ENCODE measurements at regions not wholly inside any gene's neighbourhood (a gene's known extent, or its start where the extent isn't known, plus 50 kb on each side); places are given as distances from the start of the nearest gene placed in this dataset.
"Not testable (repeated sequence)": the region's sequence is repeated elsewhere in the genome, so short reads cannot be mapped to it uniquely, and the experiment has no call there.

DNA sequence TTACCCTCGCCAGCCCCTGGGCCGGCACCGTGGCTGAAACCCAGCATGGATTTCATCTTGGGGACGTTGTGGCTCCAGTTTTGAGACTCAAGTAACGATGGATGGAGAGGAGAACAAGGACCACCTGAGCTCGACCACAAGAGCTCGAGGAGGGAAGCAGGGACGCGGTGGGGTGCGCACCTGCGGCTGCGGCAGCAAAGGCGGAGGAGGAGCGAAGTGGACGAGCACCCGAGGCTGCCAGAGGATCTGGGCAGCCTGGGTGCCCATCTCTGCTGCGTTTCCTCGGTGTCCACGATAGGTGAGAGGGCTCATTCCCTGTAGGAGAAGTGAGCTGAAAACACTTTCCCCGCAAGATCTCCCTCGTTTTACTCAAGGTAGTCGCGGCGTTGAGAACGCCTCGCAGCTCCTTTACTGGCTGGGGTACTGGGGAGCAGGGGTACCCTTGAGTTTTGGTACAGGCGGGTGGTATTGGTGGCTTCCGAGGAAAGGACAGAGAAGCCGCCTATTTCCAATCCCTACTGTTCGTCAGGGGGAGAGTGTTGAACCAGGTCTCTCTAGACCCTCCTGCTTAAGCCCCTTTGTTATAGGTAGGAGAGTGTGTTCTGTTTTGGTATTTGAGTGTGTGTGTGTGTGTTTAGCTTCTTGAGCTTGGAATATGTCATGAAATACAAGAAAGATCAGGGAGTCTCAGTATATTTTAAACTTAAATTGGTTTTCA, 137.7 kb downstream of the TRIM27 start:
- Histone ChIP-seq H3K36me3 (no peaks in the 10 kb centered on the region), H3K9me3 (peaks cover 0 to 5% of the 10 kb centered on the region in 2 donors), H3K27me3 (no peaks in the 10 kb centered on the region), H3K27ac (no peak overlapping the region), H3K4me3 (no peak overlapping the region), H3K4me1 (ENCODE audit: insufficient read depth) (no peaks in the 10 kb centered on the region)
- DNase-seq, result no peak
- 0 to 2% (median 1%) methylated on average over 30 of the region's 30 CpGs for WGBS, 3 donors
- intact Hi-C loops (cut with DNase I), result no loop called here
- TF ChIP-seq POLR2A (IDR thresholded peaks at IDR 0.05) (no peak), EP300 (IDR thresholded peaks at IDR 0.05) (no peak)
- TF ChIP-seq, protein P1, sequence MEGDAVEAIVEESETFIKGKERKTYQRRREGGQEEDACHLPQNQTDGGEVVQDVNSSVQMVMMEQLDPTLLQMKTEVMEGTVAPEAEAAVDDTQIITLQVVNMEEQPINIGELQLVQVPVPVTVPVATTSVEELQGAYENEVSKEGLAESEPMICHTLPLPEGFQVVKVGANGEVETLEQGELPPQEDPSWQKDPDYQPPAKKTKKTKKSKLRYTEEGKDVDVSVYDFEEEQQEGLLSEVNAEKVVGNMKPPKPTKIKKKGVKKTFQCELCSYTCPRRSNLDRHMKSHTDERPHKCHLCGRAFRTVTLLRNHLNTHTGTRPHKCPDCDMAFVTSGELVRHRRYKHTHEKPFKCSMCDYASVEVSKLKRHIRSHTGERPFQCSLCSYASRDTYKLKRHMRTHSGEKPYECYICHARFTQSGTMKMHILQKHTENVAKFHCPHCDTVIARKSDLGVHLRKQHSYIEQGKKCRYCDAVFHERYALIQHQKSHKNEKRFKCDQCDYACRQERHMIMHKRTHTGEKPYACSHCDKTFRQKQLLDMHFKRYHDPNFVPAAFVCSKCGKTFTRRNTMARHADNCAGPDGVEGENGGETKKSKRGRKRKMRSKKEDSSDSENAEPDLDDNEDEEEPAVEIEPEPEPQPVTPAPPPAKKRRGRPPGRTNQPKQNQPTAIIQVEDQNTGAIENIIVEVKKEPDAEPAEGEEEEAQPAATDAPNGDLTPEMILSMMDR (IDR thresholded peaks at IDR 0.05), result no peak

DNA sequence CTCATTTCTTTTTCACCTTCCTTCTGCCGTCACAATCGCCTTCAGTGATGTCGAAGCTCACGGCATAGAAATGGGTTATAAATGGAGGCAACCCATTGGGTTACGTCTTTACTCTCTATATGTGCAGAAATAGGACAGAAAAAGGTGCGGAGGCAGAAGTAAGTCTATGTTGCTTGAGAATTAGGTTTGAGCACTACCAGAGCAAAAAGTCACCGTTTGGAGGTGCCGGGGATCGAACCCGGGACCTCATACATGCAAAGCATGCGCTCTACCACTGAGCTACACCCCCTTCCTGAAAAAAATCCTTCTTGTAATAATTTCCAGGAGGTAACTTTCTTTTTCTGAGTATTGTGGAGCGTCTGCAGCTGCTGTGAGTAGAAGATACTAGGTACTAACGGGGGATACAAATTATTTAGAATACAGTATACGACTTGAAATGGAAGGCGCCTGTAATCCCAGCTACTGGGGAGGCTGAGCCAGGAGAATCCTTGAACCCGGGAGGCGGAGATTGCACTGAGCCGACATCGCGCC, 134.2 kb downstream of the TRIM27 start:
- TF ChIP-seq POLR2A (IDR thresholded peaks at IDR 0.05) (no peak), EP300 (IDR thresholded peaks at IDR 0.05) (no peak)
- TF ChIP-seq, protein P1 (IDR thresholded peaks at IDR 0.05), result no peak
- no peaks in the 10 kb centered on the region for H3K4me1 ChIP-seq (ENCODE audit: insufficient read depth)
- 4 to 5% (median 4%) methylated on average over 20 of the region's 20 CpGs for WGBS, 3 donors
- no peaks in the 10 kb centered on the region for H3K36me3 ChIP-seq
- H3K9me3 ChIP-seq, result peaks cover 0 to 5% of the 10 kb centered on the region in 2 donors
- H3K27me3 ChIP-seq, result no peaks in the 10 kb centered on the region
- peak in 4 of 5 donors; percentile 16 to 53 (median 18) for DNase-seq
- no peak overlapping the region for H3K27ac ChIP-seq
- H3K4me3 ChIP-seq, result peak overlapping the region; percentile 29
- intact Hi-C loops (cut with DNase I), result no loop called here

DNA sequence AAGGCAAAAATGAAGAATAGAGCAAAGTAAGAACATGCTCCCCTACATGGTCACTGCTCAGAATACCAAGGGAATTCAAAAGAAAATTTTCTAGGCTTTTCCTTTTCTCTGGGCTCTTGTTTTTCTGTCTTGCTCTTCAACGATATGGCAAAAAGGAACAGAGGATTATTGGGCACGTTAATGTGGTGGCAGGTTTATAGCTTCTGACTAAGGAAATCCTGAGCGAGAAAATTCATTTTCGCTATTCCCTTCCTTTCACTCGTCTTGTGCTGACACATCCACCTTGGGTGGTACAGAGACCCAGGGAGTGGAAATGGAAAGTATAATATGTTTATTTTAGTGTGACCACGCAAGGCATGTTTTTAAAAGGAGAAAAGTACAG, 132.8 kb downstream of the TRIM27 start:
- WGBS, 3 donors, result 28 to 35% (median 29%) methylated on average over 6 of the region's 6 CpGs
- peaks cover 0 to 5% of the 10 kb centered on the region in 2 donors for H3K9me3 ChIP-seq
- H3K27me3 ChIP-seq, result no peaks in the 10 kb centered on the region
- no peaks in the 10 kb centered on the region for H3K4me1 ChIP-seq (ENCODE audit: insufficient read depth)
- DNase-seq, result no peak
- intact Hi-C loops (cut with DNase I), result no loop called here
- TF ChIP-seq, protein P1 (IDR thresholded peaks at IDR 0.05), result no peak
- no peak for TF ChIP-seq POLR2A (IDR thresholded peaks at IDR 0.05)
- no peak for TF ChIP-seq EP300 (IDR thresholded peaks at IDR 0.05)
- no peaks in the 10 kb centered on the region for H3K36me3 ChIP-seq
- no peak overlapping the region for H3K4me3 ChIP-seq
- no peak overlapping the region for H3K27ac ChIP-seq

DNA sequence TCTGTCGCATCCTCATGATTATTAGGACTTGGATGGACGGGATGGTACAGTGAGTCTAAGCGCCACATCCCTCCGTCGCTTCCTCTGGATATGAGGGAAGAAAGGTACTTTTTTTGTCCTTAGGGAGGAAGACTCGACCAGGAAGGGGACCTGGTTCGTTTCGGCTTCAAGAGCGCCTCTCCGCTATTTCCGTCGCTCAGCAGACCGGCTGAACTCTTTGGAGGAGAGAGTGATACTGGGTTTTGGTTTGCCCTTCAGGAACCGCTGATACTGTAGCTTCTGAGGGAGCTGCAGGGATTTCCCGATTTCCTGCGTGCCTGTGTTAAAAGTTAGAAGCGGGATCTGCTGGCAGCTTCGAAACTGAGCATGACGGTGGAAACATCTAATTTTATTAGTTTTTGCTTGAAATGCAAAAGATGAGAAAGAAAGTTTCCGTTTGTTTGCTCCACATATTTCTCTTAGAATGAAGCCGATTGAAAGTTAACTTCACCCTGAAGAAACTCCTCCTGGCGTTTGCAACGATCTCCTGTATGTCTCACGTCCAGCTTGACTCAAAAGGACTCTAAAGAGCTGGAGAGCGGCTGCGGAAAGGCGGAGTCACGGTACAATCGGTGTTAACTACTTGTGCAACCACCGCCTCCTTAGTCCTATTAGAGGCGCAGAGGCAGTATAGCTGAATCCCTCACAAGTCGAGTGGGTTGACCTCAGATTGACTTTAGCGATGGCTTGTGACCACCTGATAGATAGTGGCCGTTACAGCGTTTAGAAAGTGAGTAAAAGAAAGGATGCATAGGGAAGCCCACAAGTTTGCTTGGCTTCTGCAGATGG, 129.4 kb downstream of the TRIM27 start:
- H3K4me3 ChIP-seq, result no peak overlapping the region

DNA sequence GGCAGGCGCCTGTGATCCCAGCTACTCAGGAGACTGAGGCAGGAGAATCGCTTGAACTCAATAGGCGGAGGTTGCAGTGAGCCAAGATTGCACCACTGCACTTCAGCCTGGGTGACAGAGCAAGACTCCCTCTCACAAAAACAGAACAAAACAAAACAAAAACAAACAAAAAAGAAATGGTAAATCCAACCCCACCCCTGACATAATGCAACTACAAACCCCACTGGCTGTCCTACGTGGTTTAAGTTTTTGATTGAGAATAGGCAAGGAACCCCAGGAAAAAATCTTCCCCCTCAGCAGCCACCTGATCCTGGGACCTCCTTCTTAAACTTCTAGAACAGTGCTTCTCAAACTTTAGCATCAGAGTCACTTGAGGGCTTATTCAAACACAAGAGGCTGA, 123.1 kb downstream of the TRIM27 start:
- H3K27me3 ChIP-seq; intact Hi-C loops (cut with DNase I); H3K4me3 ChIP-seq; DNase-seq; H3K27ac ChIP-seq; H3K36me3 ChIP-seq; H3K9me3 ChIP-seq; H3K4me1 ChIP-seq (ENCODE audit: insufficient read depth): not testable (repeated sequence)
- 74 to 81% (median 80%) methylated on average over 4 of the region's 4 CpGs for WGBS, 3 donors

More for the DNA sequence above, 129.4 kb downstream of the TRIM27 start:
- DNase-seq, result no peak
- Histone ChIP-seq H3K27me3 (no peaks in the 10 kb centered on the region), H3K4me1 (ENCODE audit: insufficient read depth) (no peaks in the 10 kb centered on the region), H3K9me3 (no peaks in the 10 kb centered on the region), H3K36me3 (no peaks in the 10 kb centered on the region), H3K27ac (no peak overlapping the region)
- 1 to 2% (median 2%) methylated on average over 35 of the region's 35 CpGs for WGBS, 3 donors
- TF ChIP-seq, protein P1 (IDR thresholded peaks at IDR 0.05), result no peak
- TF ChIP-seq POLR2A (IDR thresholded peaks at IDR 0.05) (no peak), EP300 (IDR thresholded peaks at IDR 0.05) (no peak)
- intact Hi-C loops (cut with DNase I), result no loop called here

Measured in ovary (tissue), 7 donors.